22Rv1 (cell line): ENCODE measurements at regions not wholly inside any gene's neighbourhood (a gene's known extent, or its start where the extent isn't known, plus 50 kb on each side); places are given as distances from the start of the nearest gene placed in this dataset.
A peak's percentile ranks its signal among the peaks of the same experiment; 100 is the strongest.

ENCODE experiments used
- H3K27ac ChIP-seq: fragments of 450-650 bp; 2 replicates; pipeline ENCODE4 v1.5.1; 2017
- CTCF ChIP-seq: fragments of 450-650 bp; IDR thresholded peaks from 2 replicates; pipeline ENCODE4 v1.5.1; 2017; ENCODE audit warnings: mild to moderate bottlenecking
- ZFX ChIP-seq: fragments of 450-650 bp; IDR thresholded peaks from 2 replicates; pipeline ENCODE4 v1.6.1; 2017; ENCODE audit warnings: antibody characterized with exemption, borderline replicate concordance

- no peak for TF ChIP-seq CTCF
- TF ChIP-seq ZFX = no peak
- no peak overlapping the region for H3K27ac ChIP-seq
These were observed 381.8 kb downstream of the SOX9 start for GRCh38 chr17:72502371-72503341.

GRCh38 chr17:72503556-72503955 is 382.7 kb downstream of the SOX9 start:
- no peak overlapping the region for H3K27ac ChIP-seq
- TF ChIP-seq CTCF (no peak), ZFX (no peak)

- TF ChIP-seq ZFX = no peak
- no peak for TF ChIP-seq CTCF
- H3K27ac ChIP-seq = no peak overlapping the region
These were observed 384.0 kb downstream of the SOX9 start for GRCh38 chr17:72504783-72505182.

- no peak for TF ChIP-seq CTCF
- no peak overlapping the region for H3K27ac ChIP-seq
These were observed 386.0 kb downstream of the SOX9 start for GRCh38 chr17:72506773-72507172.

- no peak for TF ChIP-seq CTCF
- no peak for TF ChIP-seq ZFX
These were observed 386.6 kb downstream of the SOX9 start for GRCh38 chr17:72507370-72507769.

GRCh38 chr17:72510351-72511016 is 389.7 kb downstream of the SOX9 start:
- H3K27ac ChIP-seq = peak overlapping the region; percentile 14; the same call in 1 of the 2 replicates

More at GRCh38 chr17:72507370-72507769, 386.6 kb downstream of the SOX9 start:
- no peak overlapping the region for H3K27ac ChIP-seq

More at GRCh38 chr17:72510351-72511016, 389.7 kb downstream of the SOX9 start:
- no peak for TF ChIP-seq CTCF
- no peak for TF ChIP-seq ZFX
